ENCODE measurements at regions not wholly inside any gene's neighbourhood (a gene's known extent, or its start where the extent isn't known, plus 50 kb on each side); places are given as distances from the start of the nearest gene placed in this dataset.

GRCh38 chr11:113562576-113562975 lies 87.4 kb upstream of the DRD2 start:
- no peak for DNase-seq (ENCODE audit: extremely low read depth in 1 of 11, low read depth in 9 of 11, low spot score in 4 of 11)

GRCh38 chr11:113557926-113558325 lies 82.7 kb upstream of the DRD2 start:
- DNase-seq (ENCODE audit: extremely low read depth in 1 of 11, low read depth in 9 of 11, low spot score in 4 of 11): no peak

GRCh38 chr11:113556036-113556435 lies 80.8 kb upstream of the DRD2 start:
- DNase-seq (ENCODE audit: extremely low read depth in 1 of 11, low read depth in 9 of 11, low spot score in 4 of 11): no peak

GRCh38 chr11:113555071-113555619 lies 79.9 kb upstream of the DRD2 start:
- no peak for DNase-seq (ENCODE audit: extremely low read depth in 1 of 11, low read depth in 9 of 11, low spot score in 4 of 11)

GRCh38 chr11:113554526-113554925 lies 79.3 kb upstream of the DRD2 start:
- DNase-seq (ENCODE audit: extremely low read depth in 1 of 11, low read depth in 9 of 11, low spot score in 4 of 11): no peak

- no peak for DNase-seq (ENCODE audit: extremely low read depth in 1 of 11, low read depth in 9 of 11, low spot score in 4 of 11)
These were observed 78.7 kb upstream of the DRD2 start for GRCh38 chr11:113553915-113554314.

GRCh38 chr11:113553235-113553634 lies 78.0 kb upstream of the DRD2 start:
- no peak for DNase-seq (ENCODE audit: extremely low read depth in 1 of 11, low read depth in 9 of 11, low spot score in 4 of 11)

GRCh38 chr11:113552271-113552670 lies 77.1 kb upstream of the DRD2 start:
- no peak for DNase-seq (ENCODE audit: extremely low read depth in 1 of 11, low read depth in 9 of 11, low spot score in 4 of 11)

- DNase-seq (ENCODE audit: extremely low read depth in 1 of 11, low read depth in 9 of 11, low spot score in 4 of 11): no peak
These were observed 76.4 kb upstream of the DRD2 start for GRCh38 chr11:113551645-113552044.

- no peak for DNase-seq (ENCODE audit: extremely low read depth in 1 of 11, low read depth in 9 of 11, low spot score in 4 of 11)
These were observed 74.7 kb upstream of the DRD2 start for GRCh38 chr11:113549611-113550578.

- no peak for DNase-seq (ENCODE audit: extremely low read depth in 1 of 11, low read depth in 9 of 11, low spot score in 4 of 11)
These were observed 73.9 kb upstream of the DRD2 start for GRCh38 chr11:113549061-113549460.

GRCh38 chr11:113547739-113548138 lies 72.5 kb upstream of the DRD2 start:
- DNase-seq (ENCODE audit: extremely low read depth in 1 of 11, low read depth in 9 of 11, low spot score in 4 of 11): no peak

- no peak for DNase-seq (ENCODE audit: extremely low read depth in 1 of 11, low read depth in 9 of 11, low spot score in 4 of 11)
These were observed 71.7 kb upstream of the DRD2 start for GRCh38 chr11:113546757-113547507.

GRCh38 chr11:113542420-113542819 lies 67.2 kb upstream of the DRD2 start:
- DNase-seq (ENCODE audit: extremely low read depth in 1 of 11, low read depth in 9 of 11, low spot score in 4 of 11): no peak

- DNase-seq (ENCODE audit: extremely low read depth in 1 of 11, low read depth in 9 of 11, low spot score in 4 of 11): no peak
These were observed 65.5 kb upstream of the DRD2 start for GRCh38 chr11:113540416-113541330.

GRCh38 chr11:113538451-113539412 lies 63.5 kb upstream of the DRD2 start:
- no peak for DNase-seq (ENCODE audit: extremely low read depth in 1 of 11, low read depth in 9 of 11, low spot score in 4 of 11)

- DNase-seq (ENCODE audit: extremely low read depth in 1 of 11, low read depth in 9 of 11, low spot score in 4 of 11): no peak
These were observed 59.4 kb upstream of the DRD2 start for GRCh38 chr11:113534625-113535024.

GRCh38 chr11:113533425-113533698 lies 58.2 kb upstream of the DRD2 start:
- DNase-seq (ENCODE audit: extremely low read depth in 1 of 11, low read depth in 9 of 11, low spot score in 4 of 11): no peak
